Neutrophil (primary cell): ENCODE measurements at regions not wholly inside any gene's neighbourhood (a gene's known extent, or its start where the extent isn't known, plus 50 kb on each side); places are given as distances from the start of the nearest gene placed in this dataset.
"Not testable (repeated sequence)": the region's sequence is repeated elsewhere in the genome, so short reads cannot be mapped to it uniquely, and the experiment has no call there.

ENCODE experiments used
- H3K27ac ChIP-seq: fragments of 200-600 bp; sonication (generic); 2 replicates; pipeline ENCODE4 v1.5.1; 2016; ENCODE audit warnings: mild to moderate bottlenecking, moderate library complexity
- H3K27me3 ChIP-seq: fragments of 200-600 bp; sonication (generic); 2 replicates; pipeline ENCODE4 v1.6.0; 2016; ENCODE audit warnings: mild to moderate bottlenecking
- H3K36me3 ChIP-seq: fragments of 200-600 bp; sonication (generic); 2 replicates; pipeline ENCODE4 v1.5.1; 2017
- H3K4me1 ChIP-seq, 2 experiments: fragments of 200-600 bp in 1 of 2; sonication (generic) in 1 of 2; 1 replicate in 1 of 2; 2 replicates in 1 of 2; pipeline versions ENCODE4 v1.5.1 to v1.6.1; 2013 to 2016; ENCODE audit warnings: low read depth in 1 of 2, low read length in 1 of 2, mild to moderate bottlenecking in 1 of 2, moderate library complexity in 1 of 2; ENCODE audit not compliant: control insufficient read depth in 1 of 2, insufficient read depth in 1 of 2
- H3K4me3 ChIP-seq, 2 experiments: fragments of 200-600 bp in 1 of 2; sonication (generic) in 1 of 2; 1 replicate in 1 of 2; 2 replicates in 1 of 2; pipeline ENCODE4 v1.5.1; 2013 to 2016; ENCODE audit warnings: low read depth in 1 of 2, low read length in 1 of 2, mild to moderate bottlenecking in 1 of 2, moderate library complexity in 1 of 2
- H3K9me3 ChIP-seq: fragments of 200-600 bp; sonication (generic); 2 replicates; pipeline ENCODE4 v1.5.1; 2016
- CTCF ChIP-seq: fragments of 200-600 bp; sonication (generic); IDR thresholded peaks from 2 replicates; pipeline ENCODE4 v1.5.1; 2016; ENCODE audit warnings: antibody characterized with exemption

- Histone ChIP-seq H3K4me1 (no peaks in the 10 kb centered on the region), H3K27me3 (no peaks in the 10 kb centered on the region), H3K4me3 (no peak overlapping the region), H3K9me3 (no peaks in the 10 kb centered on the region), H3K27ac (no peak overlapping the region), H3K36me3 (no peaks in the 10 kb centered on the region)
- no peak for TF ChIP-seq CTCF
Observed at GRCh38 chr7:114279901-114280300, 134.7 kb upstream of the FOXP2 start.

GRCh38 chr7:114273218-114273617 is 141.4 kb upstream of the FOXP2 start:
- Histone ChIP-seq H3K27me3 (no peaks in the 10 kb centered on the region), H3K4me3 (no peak overlapping the region), H3K36me3 (no peaks in the 10 kb centered on the region), H3K27ac (no peak overlapping the region), H3K9me3 (no peaks in the 10 kb centered on the region), H3K4me1 (no peaks in the 10 kb centered on the region)
- no peak for TF ChIP-seq CTCF

GRCh38 chr7:114269714-114270113 is 144.9 kb upstream of the FOXP2 start:
- H3K36me3 ChIP-seq = no peaks in the 10 kb centered on the region
- H3K27me3 ChIP-seq = no peaks in the 10 kb centered on the region
- no peak overlapping the region for H3K27ac ChIP-seq
- H3K4me1 ChIP-seq = no peaks in the 10 kb centered on the region
- no peak overlapping the region for H3K4me3 ChIP-seq
- H3K9me3 ChIP-seq = no peaks in the 10 kb centered on the region
- TF ChIP-seq CTCF = no peak

- H3K4me1 ChIP-seq, H3K36me3 ChIP-seq, H3K9me3 ChIP-seq, H3K27ac ChIP-seq, H3K4me3 ChIP-seq, H3K27me3 ChIP-seq: not testable (repeated sequence)
Observed at GRCh38 chr7:114267550-114267949, 147.1 kb upstream of the FOXP2 start.

- Histone ChIP-seq H3K4me3 (no peak overlapping the region), H3K9me3 (no peaks in the 10 kb centered on the region), H3K27me3 (no peaks in the 10 kb centered on the region), H3K4me1 (no peaks in the 10 kb centered on the region), H3K36me3 (no peaks in the 10 kb centered on the region), H3K27ac (no peak overlapping the region)
- no peak for TF ChIP-seq CTCF
Observed at GRCh38 chr7:114264023-114264422, 150.6 kb upstream of the FOXP2 start.

- Histone ChIP-seq H3K4me1 (no peaks in the 10 kb centered on the region), H3K9me3 (no peaks in the 10 kb centered on the region), H3K27me3 (no peaks in the 10 kb centered on the region), H3K4me3 (no peak overlapping the region), H3K27ac (no peak overlapping the region), H3K36me3 (no peaks in the 10 kb centered on the region)
- no peak for TF ChIP-seq CTCF
Observed at GRCh38 chr7:114263219-114263618, 151.4 kb upstream of the FOXP2 start.
